Astrocyte of the cerebellum (primary cell): ENCODE measurements at regions not wholly inside any gene's neighbourhood (a gene's known extent, or its start where the extent isn't known, plus 50 kb on each side); places are given as distances from the start of the nearest gene placed in this dataset.
A peak's percentile ranks its signal among the peaks of the same experiment; 100 is the strongest.

ENCODE experiments used
- DNase-seq: peaks from one replicate; pipeline ENCODE4 v3.0.0-alpha.2; 2011; ENCODE audit warnings: low read depth
- H3K4me3 ChIP-seq: 2 replicates; pipeline ENCODE4 v1.5.1; 2011; ENCODE audit warnings: mild to moderate bottlenecking, low read depth, low read length, moderate library complexity
- in situ Hi-C: cut with HindIII; loops from 2 replicates; pipeline ENCODE4 v1.10.0; 2017; ENCODE audit warnings: low sequenced_read_pairs
- TF ChIP-seq, protein P1 (sequence below): IDR thresholded peaks from 2 replicates; pipeline ENCODE4 v1.5.1; 2012; ENCODE audit warnings: low read length, low read depth, moderate library complexity, mild to moderate bottlenecking; ENCODE audit errors: missing control alignments

DNA sequence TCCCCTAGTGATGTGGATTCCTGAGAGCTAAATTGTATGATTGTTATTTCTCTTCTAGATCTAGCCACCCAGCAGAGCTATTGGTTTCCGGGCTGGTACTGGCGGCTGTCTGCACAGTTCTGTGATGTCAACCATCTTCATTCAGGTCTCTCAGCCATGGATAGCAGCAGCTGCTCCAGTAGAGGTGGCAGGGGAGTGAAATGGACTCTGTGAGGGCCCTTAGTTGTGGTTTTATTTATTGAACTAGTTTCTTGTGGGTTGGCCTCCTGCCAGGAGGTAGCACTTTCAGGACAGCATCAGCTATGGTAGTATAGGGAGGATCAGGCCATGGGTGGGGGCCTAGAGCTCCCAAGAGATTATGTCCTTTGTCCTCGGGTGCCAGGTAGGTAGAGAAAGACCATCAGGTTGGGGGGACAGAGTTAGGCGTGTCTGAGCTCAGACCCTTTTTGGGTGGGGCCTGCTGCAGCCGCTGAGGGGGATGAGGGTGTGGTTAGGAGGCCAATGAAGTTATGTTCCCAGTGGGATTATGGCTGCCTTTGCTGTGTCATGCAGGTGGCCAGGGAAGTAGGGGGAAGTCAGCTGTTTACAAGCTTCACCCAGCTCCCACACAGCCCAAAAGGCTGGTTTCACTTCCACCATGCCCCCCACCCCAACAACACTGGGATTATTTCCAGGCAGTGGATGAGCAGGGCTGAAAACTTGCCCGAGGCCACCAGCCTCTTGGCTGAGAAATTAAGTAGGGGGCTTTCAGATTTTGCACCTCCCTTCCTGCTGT lies 55.1 kb upstream of the RGS4 start:
- no peak overlapping the region for H3K4me3 ChIP-seq
- TF ChIP-seq, protein P1, sequence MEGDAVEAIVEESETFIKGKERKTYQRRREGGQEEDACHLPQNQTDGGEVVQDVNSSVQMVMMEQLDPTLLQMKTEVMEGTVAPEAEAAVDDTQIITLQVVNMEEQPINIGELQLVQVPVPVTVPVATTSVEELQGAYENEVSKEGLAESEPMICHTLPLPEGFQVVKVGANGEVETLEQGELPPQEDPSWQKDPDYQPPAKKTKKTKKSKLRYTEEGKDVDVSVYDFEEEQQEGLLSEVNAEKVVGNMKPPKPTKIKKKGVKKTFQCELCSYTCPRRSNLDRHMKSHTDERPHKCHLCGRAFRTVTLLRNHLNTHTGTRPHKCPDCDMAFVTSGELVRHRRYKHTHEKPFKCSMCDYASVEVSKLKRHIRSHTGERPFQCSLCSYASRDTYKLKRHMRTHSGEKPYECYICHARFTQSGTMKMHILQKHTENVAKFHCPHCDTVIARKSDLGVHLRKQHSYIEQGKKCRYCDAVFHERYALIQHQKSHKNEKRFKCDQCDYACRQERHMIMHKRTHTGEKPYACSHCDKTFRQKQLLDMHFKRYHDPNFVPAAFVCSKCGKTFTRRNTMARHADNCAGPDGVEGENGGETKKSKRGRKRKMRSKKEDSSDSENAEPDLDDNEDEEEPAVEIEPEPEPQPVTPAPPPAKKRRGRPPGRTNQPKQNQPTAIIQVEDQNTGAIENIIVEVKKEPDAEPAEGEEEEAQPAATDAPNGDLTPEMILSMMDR, result no peak
- in situ Hi-C loops, result no loop called here
- no peak for DNase-seq

DNA sequence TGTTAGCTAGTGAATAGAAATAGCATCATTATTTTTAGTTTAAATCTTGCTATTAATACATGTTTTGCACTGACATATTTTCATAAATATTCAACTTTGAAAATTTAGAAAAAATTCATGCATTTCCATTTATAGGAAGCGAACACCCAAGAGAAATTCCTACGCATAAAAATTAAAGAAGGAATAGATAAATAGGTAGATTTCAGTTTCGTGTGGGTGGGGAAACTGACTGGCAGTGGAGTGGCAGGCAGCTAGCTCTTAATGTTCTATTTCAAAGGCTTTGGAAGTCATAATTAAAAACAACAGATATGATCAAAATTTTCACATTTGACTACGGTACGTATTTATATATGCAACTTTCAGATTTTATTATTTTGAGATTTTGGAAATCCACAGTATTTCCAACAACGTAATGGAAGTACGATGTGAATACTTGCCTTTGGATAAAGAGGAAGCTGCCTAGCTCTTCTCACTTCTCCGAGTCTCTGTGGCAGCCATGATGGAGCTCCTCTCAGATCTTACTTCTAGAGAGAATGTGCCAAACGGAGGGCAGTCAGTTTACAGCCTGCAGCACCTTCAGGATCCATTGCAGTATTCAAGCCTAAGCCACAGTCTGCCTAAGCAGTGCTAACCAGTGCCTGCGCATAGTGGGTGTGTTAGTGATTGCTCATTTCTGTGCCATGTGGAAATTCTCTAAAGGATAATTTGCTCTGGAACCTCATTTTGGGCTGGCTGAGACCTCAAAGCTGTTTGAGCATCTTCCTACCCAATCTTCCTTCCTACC lies 62.9 kb upstream of the RGS4 start:
- no peak for DNase-seq
- no peak overlapping the region for H3K4me3 ChIP-seq
- TF ChIP-seq, protein P1, result no peak
- in situ Hi-C loops, result no loop called here

DNA sequence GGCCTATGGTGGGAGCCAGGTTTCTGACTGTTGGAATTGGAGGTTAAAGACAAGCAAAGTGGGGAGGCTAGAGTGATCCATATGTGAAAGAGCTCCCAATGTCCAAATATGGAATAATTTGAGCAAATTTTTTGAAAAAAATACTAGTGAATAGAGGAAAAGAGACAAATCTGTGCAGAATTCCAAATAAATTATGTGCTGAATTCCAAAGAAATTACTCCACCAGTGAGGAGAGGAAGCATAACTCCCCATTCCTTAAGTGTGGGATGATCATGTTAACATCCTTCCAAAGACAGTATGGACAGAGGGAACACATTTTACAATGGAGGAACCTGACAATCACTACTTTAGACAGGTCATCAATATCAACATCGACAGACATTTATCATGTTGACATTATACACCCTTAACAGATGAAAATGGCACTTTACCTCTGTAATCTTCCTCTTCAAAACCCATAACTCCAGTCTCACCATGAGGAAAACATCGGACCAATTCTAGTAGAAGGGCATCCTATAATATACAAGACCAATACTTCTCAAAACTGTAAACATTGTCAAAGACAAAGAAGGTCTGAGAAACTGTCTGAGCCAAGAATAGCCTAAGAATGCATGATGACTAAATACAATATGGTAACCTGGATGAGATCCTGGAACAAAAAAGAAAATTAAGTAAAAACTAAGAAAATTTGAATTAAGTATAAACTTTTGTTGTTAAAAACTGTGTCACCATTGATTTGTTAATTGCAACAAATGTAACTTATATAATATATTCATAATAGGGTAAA lies 71.5 kb upstream of the RGS4 start:
- in situ Hi-C loops, result no loop called here
- no peak overlapping the region for H3K4me3 ChIP-seq
- TF ChIP-seq, protein P1, result no peak
- peak; percentile 29 for DNase-seq

DNA sequence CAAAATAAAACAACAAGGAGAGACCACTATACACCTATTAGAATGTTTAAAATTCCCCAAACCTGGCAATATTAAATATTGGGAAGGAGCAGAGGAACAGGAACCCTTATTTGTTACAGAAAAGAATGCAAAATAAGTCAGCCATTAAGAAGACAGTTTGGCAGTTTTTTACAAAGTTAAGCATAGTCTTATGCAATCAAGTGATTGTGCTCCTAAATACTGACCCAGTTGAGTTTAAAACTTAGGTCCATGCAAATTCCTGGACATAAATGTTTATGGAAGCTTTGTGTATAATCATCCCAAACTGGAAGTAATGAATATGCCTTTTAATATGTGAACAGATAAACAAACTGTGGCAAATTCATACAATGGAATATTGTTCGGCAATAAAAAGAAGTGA lies 72.9 kb upstream of the RGS4 start:
- DNase-seq, result no peak
- TF ChIP-seq, protein P1, result no peak
- H3K4me3 ChIP-seq, result no peak overlapping the region
- in situ Hi-C loops, result no loop called here

DNA sequence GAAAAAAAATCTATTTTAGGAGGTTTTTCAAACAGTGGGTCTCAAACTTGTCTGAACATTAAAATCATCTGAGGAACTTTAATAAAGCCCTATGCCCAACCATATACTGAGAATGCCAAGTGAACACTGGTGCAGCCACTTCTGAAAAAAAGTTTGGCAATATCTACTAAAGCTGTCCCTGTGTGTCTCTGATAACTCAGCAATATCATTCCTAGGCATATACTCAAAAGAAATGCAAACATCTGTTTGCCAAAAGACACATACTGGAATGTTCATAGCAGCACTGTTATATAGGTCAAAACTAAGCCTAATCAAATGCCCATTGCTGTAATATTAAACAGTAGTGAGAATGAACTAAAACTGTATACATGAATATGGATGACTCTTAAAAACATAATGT lies 74.2 kb upstream of the RGS4 start:
- H3K4me3 ChIP-seq, result no peak overlapping the region
- in situ Hi-C loops, result no loop called here
- no peak for DNase-seq
- TF ChIP-seq, protein P1, result no peak

DNA sequence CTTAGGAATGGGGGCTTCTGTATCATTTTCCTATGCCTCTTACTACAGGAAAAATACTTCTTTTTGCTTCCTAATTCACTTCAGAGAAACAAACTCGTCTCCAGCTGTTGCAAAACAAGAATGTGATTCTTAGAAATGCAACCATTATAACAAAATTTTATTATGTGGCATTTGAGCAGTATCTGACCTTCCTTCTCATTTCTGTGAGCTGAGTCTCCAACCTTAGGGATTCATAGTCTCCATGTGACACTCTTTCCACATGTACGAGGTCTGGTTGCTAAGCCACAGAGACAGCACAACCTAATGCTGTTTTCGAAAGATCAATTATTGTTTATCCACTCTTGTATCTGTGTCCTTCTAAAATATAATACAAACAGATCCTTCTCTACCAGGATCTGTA lies 75.3 kb upstream of the RGS4 start:
- H3K4me3 ChIP-seq, result no peak overlapping the region
- in situ Hi-C loops, result no loop called here

More for the DNA sequence above, 75.3 kb upstream of the RGS4 start:
- TF ChIP-seq, protein P1, result no peak
- no peak for DNase-seq
